ENCODE measurements at regions not wholly inside any gene's neighbourhood (a gene's known extent, or its start where the extent isn't known, plus 50 kb on each side); places are given as distances from the start of the nearest gene placed in this dataset.

DNA sequence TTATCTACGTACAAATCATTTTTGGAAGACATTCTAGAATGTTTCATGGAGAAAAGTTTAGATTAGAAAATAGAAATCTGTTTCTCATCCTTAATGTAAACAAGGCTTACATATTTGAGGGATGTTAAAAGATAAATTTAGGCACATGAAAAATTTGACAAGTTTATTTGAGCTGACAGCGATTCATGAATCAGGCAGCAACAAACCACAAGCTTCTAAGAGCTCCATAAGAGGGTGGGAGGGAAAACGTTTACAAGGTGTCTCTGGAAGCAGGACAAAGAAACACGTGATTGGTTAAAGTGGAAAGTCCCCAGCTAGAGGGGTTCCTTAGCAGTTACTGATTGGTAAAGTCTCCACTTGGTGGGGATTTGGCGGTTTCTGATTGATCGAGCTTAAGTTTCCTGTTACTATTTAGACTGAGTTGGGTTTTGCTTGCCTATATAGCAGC lies 228.9 kb upstream of the PITRM1 start:
- no peak overlapping the region for H3K4me2 ChIP-seq (ENCODE audit: low read length)
- H2BK120ac ChIP-seq (ENCODE audit: low read depth, low read length), result no peak overlapping the region
- H3K36me3 ChIP-seq (ENCODE audit: control insufficient read depth, insufficient read depth, low read length), result no peaks in the 10 kb centered on the region
- H3K23ac ChIP-seq (ENCODE audit: low read length), result no peak overlapping the region
- H3K4me3 ChIP-seq (ENCODE audit: low read length), result no peak overlapping the region
- H3K4ac ChIP-seq (ENCODE audit: low read depth, low read length), result no peak overlapping the region
- H3K4me1 ChIP-seq (ENCODE audit: control insufficient read depth, low read depth, low read length), result no peaks in the 10 kb centered on the region
- no peak overlapping the region for H4K5ac ChIP-seq (ENCODE audit: low read length)
- H3K27me3 ChIP-seq (ENCODE audit: insufficient read depth, low read length, poor library complexity), result no peaks in the 10 kb centered on the region
- no peak overlapping the region for H3K27ac ChIP-seq (ENCODE audit: low read depth, low read length)
- no peak overlapping the region for H2BK15ac ChIP-seq (replicated peaks; ENCODE audit: low read depth)
- WGBS (ENCODE audit: extremely low coverage, insufficient coverage, low lambda C conversion rate), result no CpG with 5 or more reads among the region's 6 CpGs
- H3K79me1 ChIP-seq (ENCODE audit: low read length), result no peaks in the 10 kb centered on the region
- no peaks in the 10 kb centered on the region for H3K79me2 ChIP-seq (ENCODE audit: control insufficient read depth, insufficient read depth, low read length)
- no peak overlapping the region for H3K18ac ChIP-seq (ENCODE audit: low read length)
- no peak for DNase-seq
- H4K8ac ChIP-seq (ENCODE audit: low read depth, low read length), result no peak overlapping the region
- no peak overlapping the region for H2BK5ac ChIP-seq (ENCODE audit: low read length)
- no peak overlapping the region for H3K56ac ChIP-seq (ENCODE audit: low read length)
- H2AK5ac ChIP-seq (ENCODE audit: low read length), result no peak overlapping the region
- H3K9ac ChIP-seq (ENCODE audit: low read length), result no peak overlapping the region

DNA sequence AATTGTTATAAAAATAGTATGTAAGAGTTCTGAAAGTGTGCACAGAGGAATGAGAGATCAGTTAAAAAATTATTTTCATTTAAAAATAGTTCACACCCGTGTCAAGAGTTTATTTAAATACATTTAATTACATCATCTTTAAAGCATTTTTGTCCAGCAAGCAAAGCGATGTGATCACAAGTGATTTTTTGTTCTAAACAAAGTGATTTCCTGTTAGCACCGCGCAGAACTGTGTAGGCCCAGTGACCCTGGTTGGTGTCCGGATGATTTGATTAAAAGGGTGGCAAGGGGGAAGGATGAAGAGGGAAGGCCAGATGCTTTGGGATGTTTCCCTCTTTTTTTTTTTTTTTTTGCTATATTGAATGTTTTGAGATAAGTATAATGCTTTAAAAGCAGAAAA lies 227.8 kb upstream of the PITRM1 start:
- Histone ChIP-seq H4K5ac (ENCODE audit: low read length) (no peak overlapping the region), H2BK5ac (ENCODE audit: low read length) (no peak overlapping the region), H3K23ac (ENCODE audit: low read length) (no peak overlapping the region), H3K4me1 (ENCODE audit: control insufficient read depth, low read depth, low read length) (no peaks in the 10 kb centered on the region), H2BK15ac (replicated peaks; ENCODE audit: low read depth) (no peak overlapping the region), H3K27ac (ENCODE audit: low read depth, low read length) (no peak overlapping the region), H3K9ac (ENCODE audit: low read length) (no peak overlapping the region), H3K56ac (ENCODE audit: low read length) (no peak overlapping the region), H3K18ac (ENCODE audit: low read length) (no peak overlapping the region), H3K27me3 (ENCODE audit: insufficient read depth, low read length, poor library complexity) (no peaks in the 10 kb centered on the region), H3K36me3 (ENCODE audit: control insufficient read depth, insufficient read depth, low read length) (no peaks in the 10 kb centered on the region), H2AK5ac (ENCODE audit: low read length) (no peak overlapping the region), H3K4me3 (ENCODE audit: low read length) (no peak overlapping the region), H3K4ac (ENCODE audit: low read depth, low read length) (no peak overlapping the region), H3K4me2 (ENCODE audit: low read length) (no peak overlapping the region), H3K79me2 (ENCODE audit: control insufficient read depth, insufficient read depth, low read length) (no peaks in the 10 kb centered on the region), H3K79me1 (ENCODE audit: low read length) (no peaks in the 10 kb centered on the region), H2BK120ac (ENCODE audit: low read depth, low read length) (no peak overlapping the region), H4K8ac (ENCODE audit: low read depth, low read length) (no peak overlapping the region)
- no CpG with 5 or more reads among the region's 5 CpGs for WGBS (ENCODE audit: extremely low coverage, insufficient coverage, low lambda C conversion rate)
- DNase-seq, result no peak

DNA sequence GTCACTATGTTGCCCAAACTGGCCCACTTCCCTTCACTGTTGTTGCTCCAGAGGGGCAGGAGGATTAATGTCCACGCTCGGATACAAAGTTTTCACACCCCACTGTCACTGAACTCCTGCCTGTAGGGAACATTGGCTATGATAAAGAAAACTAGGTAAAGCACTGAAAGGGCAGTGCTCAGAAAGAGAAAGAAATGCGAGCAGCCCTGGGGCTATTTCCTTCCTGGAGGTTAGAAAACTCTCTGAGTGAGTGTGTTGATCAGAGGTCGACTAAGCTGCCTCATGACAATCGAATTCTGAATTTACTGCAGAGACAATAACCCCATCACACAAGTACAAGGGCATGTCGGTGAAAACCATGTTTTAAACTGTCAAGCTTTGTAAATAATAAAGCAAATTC lies 227.2 kb upstream of the PITRM1 start:
- Histone ChIP-seq H2BK5ac (ENCODE audit: low read length) (no peak overlapping the region), H3K23ac (ENCODE audit: low read length) (no peak overlapping the region), H3K4me1 (ENCODE audit: control insufficient read depth, low read depth, low read length) (no peaks in the 10 kb centered on the region), H3K9ac (ENCODE audit: low read length) (no peak overlapping the region), H3K79me1 (ENCODE audit: low read length) (no peaks in the 10 kb centered on the region), H3K36me3 (ENCODE audit: control insufficient read depth, insufficient read depth, low read length) (no peaks in the 10 kb centered on the region), H4K8ac (ENCODE audit: low read depth, low read length) (no peak overlapping the region), H3K27me3 (ENCODE audit: insufficient read depth, low read length, poor library complexity) (no peaks in the 10 kb centered on the region), H3K4me3 (ENCODE audit: low read length) (no peak overlapping the region), H3K4me2 (ENCODE audit: low read length) (no peak overlapping the region), H3K18ac (ENCODE audit: low read length) (no peak overlapping the region), H2AK5ac (ENCODE audit: low read length) (no peak overlapping the region), H2BK15ac (replicated peaks; ENCODE audit: low read depth) (no peak overlapping the region), H3K79me2 (ENCODE audit: control insufficient read depth, insufficient read depth, low read length) (no peaks in the 10 kb centered on the region), H3K27ac (ENCODE audit: low read depth, low read length) (no peak overlapping the region), H2BK120ac (ENCODE audit: low read depth, low read length) (no peak overlapping the region), H4K5ac (ENCODE audit: low read length) (no peak overlapping the region), H3K4ac (ENCODE audit: low read depth, low read length) (no peak overlapping the region), H3K56ac (ENCODE audit: low read length) (no peak overlapping the region)
- WGBS (ENCODE audit: extremely low coverage, insufficient coverage, low lambda C conversion rate), result no CpG with 5 or more reads among the region's 6 CpGs
- peak; percentile 67 for DNase-seq

DNA sequence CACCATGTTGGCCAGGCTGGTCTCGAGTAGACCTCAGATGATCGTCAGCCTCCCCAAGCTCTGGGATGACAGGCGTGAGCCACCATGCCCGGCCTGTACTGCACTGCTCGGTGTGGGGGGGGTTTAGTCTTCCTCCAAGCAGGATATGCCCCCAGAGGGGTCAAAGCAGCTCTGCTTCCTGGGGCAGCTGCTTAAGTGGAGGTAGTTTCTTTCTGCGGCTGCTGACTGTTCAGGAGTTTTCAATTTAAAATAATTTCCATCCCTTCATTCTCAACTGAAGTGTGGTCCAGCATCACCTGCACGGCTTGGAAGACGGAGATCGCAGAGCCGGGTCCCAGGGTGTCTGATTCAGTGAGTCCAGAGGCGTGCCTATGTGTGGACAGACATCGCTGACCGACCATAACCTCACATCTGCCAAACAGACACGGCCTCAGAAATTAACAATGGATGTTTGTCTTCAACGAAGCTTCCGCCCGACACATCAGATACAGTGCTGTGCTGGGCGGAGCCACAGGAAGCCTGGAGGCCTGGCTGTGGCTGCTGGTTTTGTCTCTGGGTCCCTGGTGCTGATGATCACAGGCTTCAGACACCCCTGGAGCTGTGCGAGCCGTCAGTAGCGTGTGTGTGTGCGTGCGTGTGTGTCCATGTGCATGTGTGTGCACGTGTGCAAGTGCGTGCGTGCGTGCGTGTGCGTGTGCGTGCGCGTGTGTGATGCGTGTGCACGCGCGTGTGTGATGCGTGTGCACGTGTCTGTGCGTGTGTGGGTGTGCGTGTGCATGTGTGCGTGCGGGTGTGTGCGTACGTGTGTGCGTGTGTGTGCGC lies 226.5 kb upstream of the PITRM1 start:
- H3K4me3 ChIP-seq (ENCODE audit: low read length), result no peak overlapping the region
- H3K27ac ChIP-seq (ENCODE audit: low read depth, low read length), result no peak overlapping the region
- no peaks in the 10 kb centered on the region for H3K4me1 ChIP-seq (ENCODE audit: control insufficient read depth, low read depth, low read length)
- H3K9ac ChIP-seq (ENCODE audit: low read length), result no peak overlapping the region
- no peaks in the 10 kb centered on the region for H3K27me3 ChIP-seq (ENCODE audit: insufficient read depth, low read length, poor library complexity)
- peak overlapping the region; percentile 30 for H3K56ac ChIP-seq (ENCODE audit: low read length)
- no peak overlapping the region for H2BK120ac ChIP-seq (ENCODE audit: low read depth, low read length)
- H2BK5ac ChIP-seq (ENCODE audit: low read length), result no peak overlapping the region
- no peaks in the 10 kb centered on the region for H3K79me2 ChIP-seq (ENCODE audit: control insufficient read depth, insufficient read depth, low read length)
- no peak overlapping the region for H3K23ac ChIP-seq (ENCODE audit: low read length)
- no peak overlapping the region for H3K4ac ChIP-seq (ENCODE audit: low read depth, low read length)
- H4K8ac ChIP-seq (ENCODE audit: low read depth, low read length), result no peak overlapping the region
- no peak overlapping the region for H2AK5ac ChIP-seq (ENCODE audit: low read length)
- DNase-seq, result no peak
- no peaks in the 10 kb centered on the region for H3K79me1 ChIP-seq (ENCODE audit: low read length)
- no peak overlapping the region for H3K4me2 ChIP-seq (ENCODE audit: low read length)
- WGBS (ENCODE audit: extremely low coverage, insufficient coverage, low lambda C conversion rate), result 100% methylated on average over 5 of the region's 46 CpGs
- no peak overlapping the region for H4K5ac ChIP-seq (ENCODE audit: low read length)
- no peak overlapping the region for H3K18ac ChIP-seq (ENCODE audit: low read length)
- H3K36me3 ChIP-seq (ENCODE audit: control insufficient read depth, insufficient read depth, low read length), result no peaks in the 10 kb centered on the region
- no peak overlapping the region for H2BK15ac ChIP-seq (replicated peaks; ENCODE audit: low read depth)

DNA sequence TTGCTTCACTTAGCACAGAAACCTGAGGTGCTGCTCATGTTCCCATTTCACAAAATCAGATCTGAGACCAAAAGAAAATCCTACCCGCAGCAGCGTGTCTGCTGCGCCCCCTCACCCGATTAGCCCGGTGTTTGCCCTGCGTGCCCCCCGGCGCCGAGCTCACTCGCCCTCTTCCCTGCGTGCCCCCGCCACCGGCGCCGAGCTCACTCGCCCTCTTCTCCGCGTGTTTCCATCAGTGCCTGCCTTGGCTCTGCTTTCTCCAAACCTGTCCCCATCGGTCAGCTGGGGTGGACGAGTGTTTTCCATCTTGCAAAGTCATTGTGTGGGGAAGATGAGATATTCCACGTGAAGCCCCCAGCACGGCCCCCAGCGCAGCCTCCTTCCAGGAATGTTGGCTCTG lies 225.3 kb upstream of the PITRM1 start:
- no peak overlapping the region for H3K23ac ChIP-seq (ENCODE audit: low read length)
- H2BK5ac ChIP-seq (ENCODE audit: low read length), result no peak overlapping the region
- no peak overlapping the region for H3K18ac ChIP-seq (ENCODE audit: low read length)
- H3K56ac ChIP-seq (ENCODE audit: low read length), result no peak overlapping the region
- no peak overlapping the region for H3K4me2 ChIP-seq (ENCODE audit: low read length)
- no peaks in the 10 kb centered on the region for H3K36me3 ChIP-seq (ENCODE audit: control insufficient read depth, insufficient read depth, low read length)
- no peak overlapping the region for H3K9ac ChIP-seq (ENCODE audit: low read length)
- H3K27ac ChIP-seq (ENCODE audit: low read depth, low read length), result no peak overlapping the region
- no peaks in the 10 kb centered on the region for H3K27me3 ChIP-seq (ENCODE audit: insufficient read depth, low read length, poor library complexity)
- H3K4me1 ChIP-seq (ENCODE audit: control insufficient read depth, low read depth, low read length), result no peaks in the 10 kb centered on the region
- H3K79me2 ChIP-seq (ENCODE audit: control insufficient read depth, insufficient read depth, low read length), result no peaks in the 10 kb centered on the region
- WGBS (ENCODE audit: extremely low coverage, insufficient coverage, low lambda C conversion rate), result no CpG with 5 or more reads among the region's 23 CpGs
- no peak overlapping the region for H3K4ac ChIP-seq (ENCODE audit: low read depth, low read length)
- H4K5ac ChIP-seq (ENCODE audit: low read length), result no peak overlapping the region
- no peaks in the 10 kb centered on the region for H3K79me1 ChIP-seq (ENCODE audit: low read length)
- H3K4me3 ChIP-seq (ENCODE audit: low read length), result no peak overlapping the region
- no peak for DNase-seq
- no peak overlapping the region for H2BK15ac ChIP-seq (replicated peaks; ENCODE audit: low read depth)
- no peak overlapping the region for H4K8ac ChIP-seq (ENCODE audit: low read depth, low read length)
- no peak overlapping the region for H2BK120ac ChIP-seq (ENCODE audit: low read depth, low read length)
- H2AK5ac ChIP-seq (ENCODE audit: low read length), result no peak overlapping the region

DNA sequence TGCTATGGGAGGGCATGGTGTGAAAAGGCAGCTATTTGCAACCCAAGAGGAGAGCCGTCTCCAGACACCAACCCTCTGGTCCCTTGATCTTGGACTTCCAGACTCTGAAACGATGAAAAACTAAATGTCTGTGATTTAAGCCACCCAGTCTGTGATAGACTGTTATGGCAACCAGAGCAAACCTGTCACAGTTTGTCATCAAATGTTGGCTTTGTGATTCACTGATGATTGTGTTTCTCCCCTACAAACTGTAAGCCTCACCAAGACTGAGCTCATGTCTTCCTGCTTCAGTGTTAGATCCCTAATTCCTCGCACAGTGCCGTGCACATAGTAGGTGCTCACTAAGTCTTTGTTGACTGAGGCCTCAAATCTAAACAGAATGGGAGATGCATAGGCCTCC lies 224.6 kb upstream of the PITRM1 start:
- Histone ChIP-seq H3K4ac (ENCODE audit: low read depth, low read length) (no peak overlapping the region), H3K23ac (ENCODE audit: low read length) (no peak overlapping the region), H3K4me1 (ENCODE audit: control insufficient read depth, low read depth, low read length) (no peaks in the 10 kb centered on the region), H3K9ac (ENCODE audit: low read length) (no peak overlapping the region), H3K27me3 (ENCODE audit: insufficient read depth, low read length, poor library complexity) (no peaks in the 10 kb centered on the region), H4K5ac (ENCODE audit: low read length) (no peak overlapping the region), H2AK5ac (ENCODE audit: low read length) (no peak overlapping the region), H2BK5ac (ENCODE audit: low read length) (no peak overlapping the region), H2BK15ac (replicated peaks; ENCODE audit: low read depth) (no peak overlapping the region), H3K56ac (ENCODE audit: low read length) (no peak overlapping the region), H3K27ac (ENCODE audit: low read depth, low read length) (no peak overlapping the region), H3K18ac (ENCODE audit: low read length) (no peak overlapping the region), H4K8ac (ENCODE audit: low read depth, low read length) (no peak overlapping the region), H3K4me3 (ENCODE audit: low read length) (no peak overlapping the region), H3K79me2 (ENCODE audit: control insufficient read depth, insufficient read depth, low read length) (no peaks in the 10 kb centered on the region), H3K79me1 (ENCODE audit: low read length) (no peaks in the 10 kb centered on the region), H3K4me2 (ENCODE audit: low read length) (no peak overlapping the region), H3K36me3 (ENCODE audit: control insufficient read depth, insufficient read depth, low read length) (no peaks in the 10 kb centered on the region), H2BK120ac (ENCODE audit: low read depth, low read length) (no peak overlapping the region)
- no peak for DNase-seq
- no CpG with 5 or more reads among the region's 4 CpGs for WGBS (ENCODE audit: extremely low coverage, insufficient coverage, low lambda C conversion rate)

Data from mesendoderm (in vitro differentiated cells).